NOMO-1 treated with DMSO at 0.1 percent for 48 hours (cell line): ENCODE measurements at regions not wholly inside any gene's neighbourhood (a gene's known extent, or its start where the extent isn't known, plus 50 kb on each side); places are given as distances from the start of the nearest gene placed in this dataset.

Source experiments
- DNase-seq: peaks from one replicate; lab custom pipeline; 2025; ENCODE audit not compliant: unreplicated experiment; lab: John Stamatoyannopoulos, UW

- no peak for DNase-seq
Observed at GRCh38 chr10:71138166-71138830, 74.1 kb upstream of the UNC5B start.

GRCh38 chr10:71141528-71141927, 70.8 kb upstream of the UNC5B start:
- DNase-seq, result no peak

GRCh38 chr10:71143170-71143569, 69.2 kb upstream of the UNC5B start:
- no peak for DNase-seq

- no peak for DNase-seq
Observed at GRCh38 chr10:71143610-71144009, 68.8 kb upstream of the UNC5B start.

GRCh38 chr10:71144824-71145223, 67.5 kb upstream of the UNC5B start:
- no peak for DNase-seq

- no peak for DNase-seq
Observed at GRCh38 chr10:71145352-71145945, 66.9 kb upstream of the UNC5B start.

- no peak for DNase-seq
Observed at GRCh38 chr10:71150796-71151195, 61.6 kb upstream of the UNC5B start.

- no peak for DNase-seq
Observed at GRCh38 chr10:71152043-71152442, 60.3 kb upstream of the UNC5B start.

GRCh38 chr10:71156436-71156835, 55.9 kb upstream of the UNC5B start:
- DNase-seq, result no peak

GRCh38 chr10:71157435-71157834, 54.9 kb upstream of the UNC5B start:
- no peak for DNase-seq

GRCh38 chr10:71158251-71158650, 54.1 kb upstream of the UNC5B start:
- DNase-seq, result no peak

GRCh38 chr10:71158902-71159301, 53.5 kb upstream of the UNC5B start:
- DNase-seq, result no peak

- DNase-seq, result peak; percentile 5
Observed at GRCh38 chr10:71159892-71160291, 52.5 kb upstream of the UNC5B start.

- DNase-seq, result peak; percentile 65
Observed at GRCh38 chr10:71161425-71161824, 50.9 kb upstream of the UNC5B start.
